Cardiac muscle cell (in vitro differentiated cells and primary cell): ENCODE measurements at regions not wholly inside any gene's neighbourhood (a gene's known extent, or its start where the extent isn't known, plus 50 kb on each side); places are given as distances from the start of the nearest gene placed in this dataset.
A peak's percentile ranks its signal among the peaks of the same experiment; 100 is the strongest.

Experiments
- DNase-seq, 2 donors: peaks; one replicate each; pipeline versions ENCODE4 v3.0.0 to v3.0.0-alpha.2; 2010 to 2017; ENCODE audit warnings: low read depth in 1 of 2, low spot score in 1 of 2
- H3K27ac ChIP-seq: fragments of 200-600 bp; sonication (generic); 2 replicates; pipeline ENCODE4 v1.5.1; 2016
- H3K27me3 ChIP-seq: fragments of 200-600 bp; sonication (generic); 2 replicates; pipeline ENCODE4 v1.6.0; 2016; ENCODE audit warnings: control low read depth
- H3K36me3 ChIP-seq: fragments of 200-600 bp; sonication (generic); 2 replicates; pipeline ENCODE4 v1.5.1; 2016; ENCODE audit warnings: control low read depth
- H3K4me1 ChIP-seq: fragments of 200-600 bp; sonication (generic); 2 replicates; pipeline ENCODE4 v1.8.1; 2017; ENCODE audit warnings: low read depth, mild to moderate bottlenecking, mixed run types
- H3K4me3 ChIP-seq: fragments of 200-600 bp; sonication (generic); 2 replicates; pipeline ENCODE4 v1.5.1; 2016; ENCODE audit warnings: mild to moderate bottlenecking
- H3K9me3 ChIP-seq: fragments of 200-600 bp; sonication (generic); 2 replicates; pipeline ENCODE4 v1.5.1; 2017; ENCODE audit warnings: low read depth, mild to moderate bottlenecking, control low read depth
- CTCF ChIP-seq: IDR thresholded peaks from 2 replicates; pipeline ENCODE4 v1.5.1; 2012; ENCODE audit warnings: low read depth, mild to moderate bottlenecking, low read length

GRCh38 chr5:61253547-61253946, 78.5 kb upstream of the ZSWIM6 start:
- no peak for DNase-seq
- no peaks in the 10 kb centered on the region for H3K4me1 ChIP-seq
- no peaks in the 10 kb centered on the region for H3K27me3 ChIP-seq
- H3K4me3 ChIP-seq: no peak overlapping the region
- H3K27ac ChIP-seq: no peak overlapping the region
- TF ChIP-seq CTCF: no peak
- no peaks in the 10 kb centered on the region for H3K9me3 ChIP-seq
- H3K36me3 ChIP-seq: no peaks in the 10 kb centered on the region

- Histone ChIP-seq H3K27ac (no peak overlapping the region), H3K9me3 (no peaks in the 10 kb centered on the region), H3K27me3 (no peaks in the 10 kb centered on the region), H3K36me3 (no peaks in the 10 kb centered on the region), H3K4me3 (no peak overlapping the region), H3K4me1 (no peaks in the 10 kb centered on the region)
- TF ChIP-seq CTCF: no peak
- DNase-seq: no peak
Measured at GRCh38 chr5:61254969-61255555, 77.0 kb upstream of the ZSWIM6 start.

- H3K4me1 ChIP-seq: no peaks in the 10 kb centered on the region
- DNase-seq: peak in 1 of 2 donors; percentile 47
- no peaks in the 10 kb centered on the region for H3K9me3 ChIP-seq
- H3K36me3 ChIP-seq: no peaks in the 10 kb centered on the region
- no peaks in the 10 kb centered on the region for H3K27me3 ChIP-seq
- TF ChIP-seq CTCF: no peak
- no peak overlapping the region for H3K4me3 ChIP-seq
- no peak overlapping the region for H3K27ac ChIP-seq
Measured at GRCh38 chr5:61256474-61256873, 75.6 kb upstream of the ZSWIM6 start.

- no peak overlapping the region for H3K27ac ChIP-seq
- no peaks in the 10 kb centered on the region for H3K9me3 ChIP-seq
- no peak for TF ChIP-seq CTCF
- H3K4me1 ChIP-seq: no peaks in the 10 kb centered on the region
- H3K36me3 ChIP-seq: no peaks in the 10 kb centered on the region
- H3K4me3 ChIP-seq: no peak overlapping the region
- no peak for DNase-seq
- no peaks in the 10 kb centered on the region for H3K27me3 ChIP-seq
Measured at GRCh38 chr5:61257421-61257820, 74.6 kb upstream of the ZSWIM6 start.

GRCh38 chr5:61261136-61261535, 70.9 kb upstream of the ZSWIM6 start:
- Histone ChIP-seq H3K9me3 (no peaks in the 10 kb centered on the region), H3K4me1 (no peaks in the 10 kb centered on the region), H3K27ac (no peak overlapping the region), H3K36me3 (no peaks in the 10 kb centered on the region), H3K27me3 (no peaks in the 10 kb centered on the region), H3K4me3 (no peak overlapping the region)
- DNase-seq: no peak
- no peak for TF ChIP-seq CTCF

- no peaks in the 10 kb centered on the region for H3K9me3 ChIP-seq
- H3K27me3 ChIP-seq: no peaks in the 10 kb centered on the region
- H3K36me3 ChIP-seq: no peaks in the 10 kb centered on the region
- no peak for TF ChIP-seq CTCF
- no peak for DNase-seq
- H3K27ac ChIP-seq: no peak overlapping the region
- no peak overlapping the region for H3K4me3 ChIP-seq
- H3K4me1 ChIP-seq: no peaks in the 10 kb centered on the region
Measured at GRCh38 chr5:61262080-61262479, 70.0 kb upstream of the ZSWIM6 start.
